ENCODE measurements at regions not wholly inside any gene's neighbourhood (a gene's known extent, or its start where the extent isn't known, plus 50 kb on each side); places are given as distances from the start of the nearest gene placed in this dataset.

DNA sequence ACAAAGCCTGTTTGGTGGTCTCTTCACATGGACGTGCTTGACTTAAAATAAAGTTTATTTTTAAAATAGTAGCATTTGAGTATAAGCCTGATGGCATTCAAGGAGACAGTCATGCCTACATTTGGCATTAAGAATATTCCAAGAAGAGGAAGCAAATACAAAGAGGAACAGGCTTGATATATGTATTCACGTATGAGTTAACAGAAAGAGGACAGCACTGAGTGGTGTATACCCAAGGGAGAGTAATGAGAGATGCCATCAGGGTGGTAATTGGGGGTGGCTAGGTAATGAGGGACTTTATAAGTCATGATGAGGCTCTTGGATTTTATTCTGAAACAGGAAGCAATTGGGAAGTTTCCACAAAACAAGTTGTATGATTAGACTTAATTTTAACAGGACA is 363.3 kb downstream of the SEMA3D start:
- H3K36me3 Mint-ChIP-seq (ENCODE audit: low read depth, unreplicated experiment): no peaks in the 10 kb centered on the region
- no peaks in the 10 kb centered on the region for H3K4me1 Mint-ChIP-seq (ENCODE audit: unreplicated experiment)
- no peaks in the 10 kb centered on the region for H3K9me3 Mint-ChIP-seq (ENCODE audit: unreplicated experiment)
- H3K27ac Mint-ChIP-seq (ENCODE audit: unreplicated experiment): no peak overlapping the region
- no peak overlapping the region for H3K4me3 Mint-ChIP-seq (ENCODE audit: unreplicated experiment)
- TF ChIP-seq, protein P1, sequence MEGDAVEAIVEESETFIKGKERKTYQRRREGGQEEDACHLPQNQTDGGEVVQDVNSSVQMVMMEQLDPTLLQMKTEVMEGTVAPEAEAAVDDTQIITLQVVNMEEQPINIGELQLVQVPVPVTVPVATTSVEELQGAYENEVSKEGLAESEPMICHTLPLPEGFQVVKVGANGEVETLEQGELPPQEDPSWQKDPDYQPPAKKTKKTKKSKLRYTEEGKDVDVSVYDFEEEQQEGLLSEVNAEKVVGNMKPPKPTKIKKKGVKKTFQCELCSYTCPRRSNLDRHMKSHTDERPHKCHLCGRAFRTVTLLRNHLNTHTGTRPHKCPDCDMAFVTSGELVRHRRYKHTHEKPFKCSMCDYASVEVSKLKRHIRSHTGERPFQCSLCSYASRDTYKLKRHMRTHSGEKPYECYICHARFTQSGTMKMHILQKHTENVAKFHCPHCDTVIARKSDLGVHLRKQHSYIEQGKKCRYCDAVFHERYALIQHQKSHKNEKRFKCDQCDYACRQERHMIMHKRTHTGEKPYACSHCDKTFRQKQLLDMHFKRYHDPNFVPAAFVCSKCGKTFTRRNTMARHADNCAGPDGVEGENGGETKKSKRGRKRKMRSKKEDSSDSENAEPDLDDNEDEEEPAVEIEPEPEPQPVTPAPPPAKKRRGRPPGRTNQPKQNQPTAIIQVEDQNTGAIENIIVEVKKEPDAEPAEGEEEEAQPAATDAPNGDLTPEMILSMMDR (IDR thresholded peaks at IDR 0.05; ENCODE audit: unreplicated experiment): no peak
- H3K27me3 Mint-ChIP-seq (ENCODE audit: unreplicated experiment): no peaks in the 10 kb centered on the region
- DNase-seq (ENCODE audit: low spot score): no peak

DNA sequence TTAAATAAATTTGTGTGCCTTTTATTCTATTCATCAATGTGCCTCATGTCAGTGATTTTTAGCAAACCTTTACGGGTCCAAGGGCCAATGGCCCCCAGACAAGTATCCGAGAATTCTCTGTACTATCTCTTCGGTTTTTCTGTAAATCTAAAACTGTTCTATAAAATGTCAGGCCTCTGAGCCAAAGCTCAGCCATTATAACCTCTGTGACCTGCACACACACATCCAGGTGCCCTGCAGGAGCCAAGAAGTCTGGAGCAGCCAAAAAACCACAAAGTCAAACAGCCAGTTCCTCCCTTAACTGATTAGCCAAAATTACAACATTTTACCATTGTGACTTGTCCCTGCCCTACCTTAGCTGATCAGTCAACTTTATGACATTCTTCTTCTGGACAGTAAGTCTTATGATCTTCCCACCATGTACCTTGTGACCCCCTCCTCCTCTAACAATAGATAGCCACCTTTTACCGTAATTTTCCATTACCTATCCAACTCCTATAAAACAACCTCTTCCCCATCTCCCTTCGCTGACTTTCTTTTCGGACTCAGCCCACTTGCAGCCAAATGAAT is 363.8 kb downstream of the SEMA3D start:
- Mint-ChIP-seq H3K9me3 (ENCODE audit: unreplicated experiment) (no peaks in the 10 kb centered on the region), H3K27ac (ENCODE audit: unreplicated experiment) (no peak overlapping the region), H3K4me1 (ENCODE audit: unreplicated experiment) (no peaks in the 10 kb centered on the region), H3K27me3 (ENCODE audit: unreplicated experiment) (no peaks in the 10 kb centered on the region), H3K36me3 (ENCODE audit: low read depth, unreplicated experiment) (no peaks in the 10 kb centered on the region), H3K4me3 (ENCODE audit: unreplicated experiment) (no peak overlapping the region)
- no peak for DNase-seq (ENCODE audit: low spot score)
- TF ChIP-seq, protein P1 (IDR thresholded peaks at IDR 0.05; ENCODE audit: unreplicated experiment): no peak

GRCh38 chr7:84821671-84822534 is 365.0 kb downstream of the SEMA3D start:
- H3K4me1 Mint-ChIP-seq (ENCODE audit: unreplicated experiment): no peaks in the 10 kb centered on the region
- no peaks in the 10 kb centered on the region for H3K27me3 Mint-ChIP-seq (ENCODE audit: unreplicated experiment)
- H3K27ac Mint-ChIP-seq (ENCODE audit: unreplicated experiment): no peak overlapping the region
- no peaks in the 10 kb centered on the region for H3K36me3 Mint-ChIP-seq (ENCODE audit: low read depth, unreplicated experiment)
- H3K9me3 Mint-ChIP-seq (ENCODE audit: unreplicated experiment): no peaks in the 10 kb centered on the region
- H3K4me3 Mint-ChIP-seq (ENCODE audit: unreplicated experiment): no peak overlapping the region
- TF ChIP-seq, protein P1 (IDR thresholded peaks at IDR 0.05; ENCODE audit: unreplicated experiment): no peak
- no peak for DNase-seq (ENCODE audit: low spot score)

GRCh38 chr7:84820481-84820880 is 366.4 kb downstream of the SEMA3D start:
- H3K27me3 Mint-ChIP-seq (ENCODE audit: unreplicated experiment): no peaks in the 10 kb centered on the region
- no peaks in the 10 kb centered on the region for H3K4me1 Mint-ChIP-seq (ENCODE audit: unreplicated experiment)
- H3K27ac Mint-ChIP-seq (ENCODE audit: unreplicated experiment): no peak overlapping the region
- no peaks in the 10 kb centered on the region for H3K36me3 Mint-ChIP-seq (ENCODE audit: low read depth, unreplicated experiment)
- DNase-seq (ENCODE audit: low spot score): no peak
- TF ChIP-seq, protein P1 (IDR thresholded peaks at IDR 0.05; ENCODE audit: unreplicated experiment): no peak
- no peaks in the 10 kb centered on the region for H3K9me3 Mint-ChIP-seq (ENCODE audit: unreplicated experiment)
- no peak overlapping the region for H3K4me3 Mint-ChIP-seq (ENCODE audit: unreplicated experiment)

DNA sequence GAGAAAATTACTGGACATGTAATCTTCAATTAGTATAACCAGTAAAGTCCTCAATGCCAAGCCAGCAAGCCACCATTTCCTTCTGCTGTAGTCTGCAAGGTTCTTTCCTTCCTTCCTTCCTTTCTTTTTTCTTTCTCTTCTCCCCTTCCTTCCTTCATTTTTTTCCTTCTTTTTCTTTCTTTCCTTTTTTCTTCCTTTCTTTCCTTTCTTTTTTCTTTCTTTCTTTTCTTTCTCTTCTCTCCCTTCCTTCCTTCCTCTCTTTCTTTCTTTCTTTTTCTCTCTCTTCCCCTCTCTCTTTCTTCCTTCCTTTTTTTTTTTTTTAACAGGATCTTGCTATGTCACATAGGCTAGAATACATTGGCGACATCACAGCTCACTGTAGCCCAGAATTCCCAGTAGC is 369.8 kb downstream of the SEMA3D start:
- Mint-ChIP-seq H3K4me1 (ENCODE audit: unreplicated experiment) (no peaks in the 10 kb centered on the region), H3K9me3 (ENCODE audit: unreplicated experiment) (no peaks in the 10 kb centered on the region), H3K36me3 (ENCODE audit: low read depth, unreplicated experiment) (no peaks in the 10 kb centered on the region), H3K27me3 (ENCODE audit: unreplicated experiment) (no peaks in the 10 kb centered on the region), H3K4me3 (ENCODE audit: unreplicated experiment) (no peak overlapping the region), H3K27ac (ENCODE audit: unreplicated experiment) (no peak overlapping the region)
- no peak for DNase-seq (ENCODE audit: low spot score)
- TF ChIP-seq, protein P1 (IDR thresholded peaks at IDR 0.05; ENCODE audit: unreplicated experiment): no peak

All from endothelial cell (in vitro differentiated cells).